GM18499 (cell line): ENCODE measurements at regions not wholly inside any gene's neighbourhood (a gene's known extent, or its start where the extent isn't known, plus 50 kb on each side); places are given as distances from the start of the nearest gene placed in this dataset.

Source experiments
- ATAC-seq: cut with Tn5 transposase; IDR thresholded peaks from one replicate; pipeline ENCODE4 v1.9.1; 2021; ENCODE audit warnings: moderate number of reproducible peaks; ENCODE audit not compliant: insufficient read depth, unreplicated experiment

DNA sequence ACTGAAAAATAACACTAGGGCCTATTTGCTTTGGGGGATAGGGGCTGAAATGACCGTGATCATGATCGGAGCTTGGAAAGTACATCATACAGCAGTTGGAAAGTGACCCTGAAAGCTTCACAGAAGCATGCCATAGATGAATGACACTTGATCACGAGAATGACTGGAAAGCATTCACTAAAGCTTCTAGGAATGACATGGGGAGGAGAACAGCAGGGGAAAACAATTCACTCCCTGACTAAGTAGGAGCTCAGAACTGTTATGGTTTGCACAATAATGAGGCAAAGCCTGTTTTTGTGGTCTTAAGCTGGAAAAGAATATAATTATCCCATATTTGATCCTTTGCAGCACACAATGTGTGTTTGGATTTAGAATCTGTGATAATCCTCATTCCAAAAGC, 237.5 kb downstream of the NOL4 start:
- no peak for ATAC-seq

DNA sequence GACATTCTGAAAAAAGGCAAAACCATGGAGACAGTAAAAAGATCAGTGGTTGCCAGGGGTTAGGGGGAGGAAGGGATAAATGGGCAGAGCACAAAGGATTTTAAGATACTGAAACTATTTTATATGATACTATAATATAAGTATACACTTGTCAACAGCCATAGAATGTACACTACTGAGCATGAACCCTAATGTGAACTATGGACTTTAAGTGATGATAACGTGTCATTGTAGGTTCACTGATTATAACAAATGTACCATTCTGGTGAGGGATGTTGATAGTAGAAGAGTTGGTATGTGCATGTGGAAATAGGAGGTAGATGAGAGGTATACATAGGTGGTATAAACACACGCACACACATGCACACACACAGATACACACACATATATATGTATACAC, 241.6 kb downstream of the NOL4 start:
- ATAC-seq: no peak

DNA sequence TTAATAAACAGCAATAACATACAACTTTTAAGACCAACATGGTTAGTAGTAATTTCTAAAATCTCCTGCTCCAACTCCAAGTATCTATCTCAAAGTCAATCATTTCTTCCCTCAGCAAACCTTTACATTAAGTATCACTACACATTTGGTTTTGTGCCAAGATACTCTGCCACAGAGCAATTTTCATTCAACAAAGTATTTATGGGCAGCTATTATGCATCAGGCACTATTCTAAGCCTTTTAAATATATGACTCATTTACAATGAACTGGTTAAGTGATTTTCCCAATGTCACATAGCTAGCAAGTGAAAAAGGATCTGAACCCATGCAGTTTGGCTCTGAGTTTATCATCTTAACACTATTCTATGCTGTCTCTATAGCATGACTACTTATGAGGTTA, 264.3 kb downstream of the NOL4 start:
- ATAC-seq: no peak

- no peak for ATAC-seq
Measured at GRCh38 chr18:33959609-33960008, 265.1 kb downstream of the NOL4 start.

- no peak for ATAC-seq
Measured at GRCh38 chr18:33957707-33958106, 267.0 kb downstream of the NOL4 start.

- no peak for ATAC-seq
Measured at GRCh38 chr18:33951031-33951430, 273.7 kb downstream of the NOL4 start.

DNA sequence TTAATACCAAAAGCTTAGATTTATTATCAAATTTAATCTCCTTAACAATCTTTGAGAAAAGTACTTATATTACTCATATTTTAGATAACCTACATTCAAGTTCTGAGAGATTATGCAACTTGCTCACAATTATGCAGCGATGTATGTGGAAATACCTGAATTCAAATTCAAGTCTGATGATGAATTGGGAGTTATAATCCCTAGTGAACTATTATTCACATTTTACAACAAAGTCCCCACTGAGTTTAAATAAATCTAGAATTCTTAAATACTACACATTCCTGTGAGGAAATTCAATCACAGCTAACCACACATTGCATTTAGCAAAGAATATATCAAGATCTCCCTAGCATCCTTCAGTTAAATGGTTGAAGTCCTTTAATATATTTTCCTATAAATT, 278.4 kb downstream of the NOL4 start:
- ATAC-seq: no peak

DNA sequence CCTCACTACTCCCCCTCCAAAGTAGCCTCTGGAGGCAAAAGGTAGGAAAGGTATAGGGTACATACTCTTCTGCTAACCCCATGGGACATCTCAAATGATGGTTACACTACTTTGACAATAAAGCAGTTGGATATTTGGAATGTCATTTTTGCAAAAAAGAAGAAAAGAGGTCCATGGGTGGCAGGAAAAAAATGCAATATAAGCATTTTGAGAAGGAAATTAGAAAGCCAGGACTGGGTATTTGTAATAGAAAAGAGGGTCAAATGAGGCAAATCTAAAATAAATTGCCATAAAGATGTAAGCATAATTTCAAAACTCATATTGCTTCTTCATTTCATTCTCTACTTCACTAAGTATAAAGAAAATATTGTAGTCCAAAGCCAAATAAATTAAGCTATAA, 280.2 kb downstream of the NOL4 start:
- ATAC-seq: no peak

DNA sequence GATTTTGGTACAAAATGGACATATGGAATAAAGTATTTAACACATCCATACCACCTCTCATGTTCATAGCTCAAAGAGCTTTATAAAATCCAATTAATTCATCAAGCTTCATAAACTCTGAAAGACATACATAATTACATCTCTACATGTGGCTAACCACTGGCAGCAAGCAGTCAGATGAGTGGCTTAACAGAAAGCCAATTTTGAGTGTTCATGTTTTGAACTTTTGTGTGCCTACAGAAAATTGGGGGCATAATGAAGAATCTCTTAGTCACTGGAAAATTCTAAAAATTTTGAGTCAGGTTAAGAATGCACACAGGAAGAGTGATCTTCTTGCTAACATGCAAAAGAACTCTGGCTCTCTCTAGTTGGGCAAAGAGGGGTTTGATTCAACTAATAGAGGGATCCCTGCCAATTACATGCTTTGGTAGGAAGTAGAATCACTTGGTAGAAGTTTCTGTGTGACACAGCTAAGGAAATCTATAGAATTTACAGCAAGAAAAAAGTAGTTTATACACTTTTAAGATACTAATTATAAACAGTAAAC, 287.4 kb downstream of the NOL4 start:
- ATAC-seq: no peak

- ATAC-seq: no peak
Measured at GRCh38 chr18:33934258-33934657, 290.5 kb downstream of the NOL4 start.

DNA sequence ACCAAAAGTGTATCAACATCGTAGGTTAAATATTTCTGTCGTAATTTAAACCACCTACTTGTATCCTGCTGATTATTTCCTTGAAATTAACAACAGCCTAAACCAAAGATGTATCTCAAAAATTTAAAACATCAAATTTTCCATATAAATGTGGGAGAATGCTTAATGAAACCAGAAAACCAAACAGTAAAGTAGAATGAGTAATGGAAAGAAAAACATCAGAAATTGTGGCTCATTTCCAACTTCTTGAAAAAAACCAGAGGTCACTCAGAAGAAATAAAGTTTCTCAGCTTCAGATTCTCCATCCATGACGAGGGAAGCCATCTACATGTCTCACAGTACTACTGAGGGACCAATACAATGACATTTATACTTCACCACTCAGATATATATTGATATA, 296.5 kb downstream of the NOL4 start:
- ATAC-seq: no peak

DNA sequence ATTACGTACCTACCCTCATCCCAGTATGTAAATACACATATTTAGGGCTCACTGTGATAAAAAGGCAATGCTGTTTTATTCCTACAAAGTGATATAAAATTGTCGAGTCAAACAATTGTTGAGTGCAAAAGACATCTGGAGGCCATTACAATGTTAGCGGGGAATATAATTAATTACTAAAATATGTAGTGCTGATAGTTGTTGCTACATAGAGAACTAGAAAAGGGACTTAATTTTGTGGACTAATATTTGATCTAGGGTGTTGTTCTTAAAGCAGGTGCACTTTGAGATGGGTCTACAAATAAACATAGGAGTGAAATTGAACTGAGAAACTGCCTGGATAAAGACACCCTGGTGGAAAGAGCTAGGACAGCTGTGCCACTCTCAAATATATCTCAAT, 300.1 kb downstream of the NOL4 start:
- ATAC-seq: no peak

DNA sequence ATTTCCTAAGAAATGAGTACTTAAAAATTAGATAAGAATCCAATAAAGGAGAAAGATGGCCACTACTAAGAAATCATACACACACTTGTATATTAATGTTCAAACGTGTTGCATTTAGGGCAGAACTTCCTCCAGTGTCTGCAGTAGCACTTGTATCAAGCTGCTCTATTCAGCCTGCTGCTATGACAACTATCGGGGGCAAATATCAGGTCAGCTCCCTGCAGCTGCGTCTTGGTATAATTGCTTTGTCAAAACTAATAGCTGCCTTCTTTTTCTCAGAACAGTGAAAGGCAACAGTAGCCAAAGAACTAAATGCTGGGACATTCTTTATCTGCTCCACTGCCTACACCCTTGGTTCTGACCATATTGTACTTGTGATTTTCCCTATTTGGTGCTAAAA, 300.7 kb downstream of the NOL4 start:
- no peak for ATAC-seq

- no peak for ATAC-seq
Measured at GRCh38 chr18:33918571-33918970, 306.1 kb downstream of the NOL4 start.

DNA sequence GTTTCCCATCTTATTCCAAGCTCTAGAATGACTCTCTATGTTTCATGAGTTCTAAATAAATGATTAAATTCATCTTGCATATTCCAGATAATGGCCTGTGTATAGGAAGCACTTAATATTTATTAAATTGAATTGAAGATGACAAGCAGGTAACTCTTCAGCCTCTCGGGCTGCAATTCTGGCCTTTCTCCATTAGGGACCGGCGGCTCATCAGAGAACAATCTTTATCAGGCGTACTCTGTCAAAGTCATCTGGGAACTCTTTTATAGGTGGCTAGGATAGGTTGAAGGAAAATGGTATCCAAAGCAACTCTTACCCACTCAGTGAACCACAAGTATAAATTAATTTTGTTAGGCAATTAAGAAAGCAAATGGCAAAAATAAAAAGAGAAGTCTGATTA, 308.5 kb downstream of the NOL4 start:
- ATAC-seq: no peak

- ATAC-seq: no peak
Measured at GRCh38 chr18:33914399-33914798, 310.3 kb downstream of the NOL4 start.

DNA sequence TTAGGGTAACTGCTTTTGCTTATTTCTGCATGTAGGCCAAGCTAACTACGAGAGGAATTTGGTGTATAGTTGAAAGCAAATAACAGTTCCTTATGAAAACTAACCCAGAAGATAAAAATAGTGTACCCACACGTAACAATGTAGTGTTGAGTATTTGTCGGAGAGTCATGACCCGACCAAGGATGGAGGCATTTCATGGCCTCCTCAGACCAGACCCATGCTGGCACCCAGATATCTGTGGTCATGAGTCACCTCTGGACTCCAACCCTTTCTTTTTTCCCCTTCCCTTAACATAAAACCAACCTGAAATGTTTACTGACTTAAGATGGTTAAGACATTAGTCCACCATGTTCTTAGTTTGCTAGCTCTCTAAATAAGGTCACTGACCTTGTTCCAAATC, 318.7 kb downstream of the NOL4 start:
- no peak for ATAC-seq

- no peak for ATAC-seq
Measured at GRCh38 chr18:33901894-33902512, 322.7 kb downstream of the NOL4 start.

GRCh38 chr18:33900638-33901037, 322.6 kb downstream of the ASXL3 start:
- ATAC-seq: no peak

DNA sequence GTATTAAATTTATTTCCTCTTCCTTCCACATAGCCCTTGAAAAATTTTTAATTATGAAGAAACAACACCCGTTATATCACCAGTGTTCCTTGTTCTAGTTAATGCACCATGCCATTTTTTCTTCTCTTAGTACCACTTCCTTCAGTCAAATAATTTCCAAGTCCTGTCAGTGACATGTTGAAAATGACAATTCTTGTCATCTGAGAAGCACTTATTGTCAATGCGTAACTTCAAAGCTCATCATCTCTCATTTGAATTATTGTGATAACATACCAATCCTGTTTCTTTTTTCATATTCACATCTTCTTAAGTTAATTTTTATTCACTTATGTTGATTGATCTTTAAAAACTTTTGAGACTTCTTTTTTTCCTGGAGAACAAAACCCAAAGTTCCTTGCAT, 320.4 kb downstream of the ASXL3 start:
- no peak for ATAC-seq

GRCh38 chr18:33878213-33878612, 300.2 kb downstream of the ASXL3 start:
- no peak for ATAC-seq

GRCh38 chr18:33875029-33875565, 297.1 kb downstream of the ASXL3 start:
- ATAC-seq: no peak
